WERI-Rb-1 (cell line): ENCODE measurements at regions not wholly inside any gene's neighbourhood (a gene's known extent, or its start where the extent isn't known, plus 50 kb on each side); places are given as distances from the start of the nearest gene placed in this dataset.

ENCODE experiments used
- DNase-seq: peaks from one replicate; pipeline ENCODE4 v3.0.0-alpha.2; 2020
- H3K27ac ChIP-seq: fragments of 250-450 bp; sonication (Bioruptor Pico); 2 replicates; pipeline ENCODE4 v1.5.1; 2020; ENCODE audit warnings: mild to moderate bottlenecking, moderate library complexity
- H3K27me3 ChIP-seq: fragments of 250-450 bp; sonication (Bioruptor Pico); 2 replicates; pipeline ENCODE4 v1.5.1; 2021; ENCODE audit warnings: mild to moderate bottlenecking, low read depth, moderate library complexity; ENCODE audit not compliant: insufficient read depth, severe bottlenecking
- H3K36me3 ChIP-seq: fragments of 250-450 bp; sonication (Bioruptor Pico); 2 replicates; pipeline ENCODE4 v1.5.1; 2020; ENCODE audit warnings: mild to moderate bottlenecking, moderate library complexity
- H3K4me3 ChIP-seq: 2 replicates; pipeline ENCODE4 v1.5.1; 2011; ENCODE audit warnings: low read depth, mild to moderate bottlenecking, control low read depth, low read length
- H3K9me3 ChIP-seq: fragments of 250-450 bp; sonication (Bioruptor Pico); 2 replicates; pipeline ENCODE4 v1.5.1; 2021; ENCODE audit warnings: mild to moderate bottlenecking, moderate library complexity; ENCODE audit not compliant: severe bottlenecking
- TF ChIP-seq, protein P1 (sequence below): IDR thresholded peaks from 2 replicates; pipeline ENCODE4 v1.5.1; 2011; ENCODE audit warnings: low read depth, mild to moderate bottlenecking, control low read depth, inconsistent platforms, low read length

DNA sequence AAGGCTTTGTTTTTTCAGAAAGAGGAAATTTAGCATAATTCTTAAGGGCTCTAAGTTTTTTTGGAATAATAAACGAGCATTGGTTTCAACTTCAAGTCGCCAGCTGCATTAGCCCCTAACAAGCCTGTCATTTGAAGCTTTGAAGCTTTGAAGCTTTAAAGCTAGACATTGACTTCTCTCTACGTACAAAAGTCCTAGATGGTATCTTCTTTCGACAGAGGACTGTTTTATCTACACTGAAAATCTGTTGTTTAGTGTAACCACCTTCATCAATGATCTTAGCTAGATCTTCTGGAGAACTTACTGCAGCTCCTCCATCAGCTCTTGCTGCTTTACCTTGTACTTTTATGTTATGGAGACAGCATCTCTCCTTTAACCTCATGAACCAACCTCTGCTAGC, 79.6 kb upstream of the TMEM72 start:
- no peak for DNase-seq
- Histone ChIP-seq H3K27ac (no peak overlapping the region), H3K4me3 (no peak overlapping the region), H3K9me3 (no peaks in the 10 kb centered on the region), H3K27me3 (peaks cover 76% of the 10 kb centered on the region), H3K36me3 (no peaks in the 10 kb centered on the region)
- TF ChIP-seq, protein P1, sequence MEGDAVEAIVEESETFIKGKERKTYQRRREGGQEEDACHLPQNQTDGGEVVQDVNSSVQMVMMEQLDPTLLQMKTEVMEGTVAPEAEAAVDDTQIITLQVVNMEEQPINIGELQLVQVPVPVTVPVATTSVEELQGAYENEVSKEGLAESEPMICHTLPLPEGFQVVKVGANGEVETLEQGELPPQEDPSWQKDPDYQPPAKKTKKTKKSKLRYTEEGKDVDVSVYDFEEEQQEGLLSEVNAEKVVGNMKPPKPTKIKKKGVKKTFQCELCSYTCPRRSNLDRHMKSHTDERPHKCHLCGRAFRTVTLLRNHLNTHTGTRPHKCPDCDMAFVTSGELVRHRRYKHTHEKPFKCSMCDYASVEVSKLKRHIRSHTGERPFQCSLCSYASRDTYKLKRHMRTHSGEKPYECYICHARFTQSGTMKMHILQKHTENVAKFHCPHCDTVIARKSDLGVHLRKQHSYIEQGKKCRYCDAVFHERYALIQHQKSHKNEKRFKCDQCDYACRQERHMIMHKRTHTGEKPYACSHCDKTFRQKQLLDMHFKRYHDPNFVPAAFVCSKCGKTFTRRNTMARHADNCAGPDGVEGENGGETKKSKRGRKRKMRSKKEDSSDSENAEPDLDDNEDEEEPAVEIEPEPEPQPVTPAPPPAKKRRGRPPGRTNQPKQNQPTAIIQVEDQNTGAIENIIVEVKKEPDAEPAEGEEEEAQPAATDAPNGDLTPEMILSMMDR = no peak

DNA sequence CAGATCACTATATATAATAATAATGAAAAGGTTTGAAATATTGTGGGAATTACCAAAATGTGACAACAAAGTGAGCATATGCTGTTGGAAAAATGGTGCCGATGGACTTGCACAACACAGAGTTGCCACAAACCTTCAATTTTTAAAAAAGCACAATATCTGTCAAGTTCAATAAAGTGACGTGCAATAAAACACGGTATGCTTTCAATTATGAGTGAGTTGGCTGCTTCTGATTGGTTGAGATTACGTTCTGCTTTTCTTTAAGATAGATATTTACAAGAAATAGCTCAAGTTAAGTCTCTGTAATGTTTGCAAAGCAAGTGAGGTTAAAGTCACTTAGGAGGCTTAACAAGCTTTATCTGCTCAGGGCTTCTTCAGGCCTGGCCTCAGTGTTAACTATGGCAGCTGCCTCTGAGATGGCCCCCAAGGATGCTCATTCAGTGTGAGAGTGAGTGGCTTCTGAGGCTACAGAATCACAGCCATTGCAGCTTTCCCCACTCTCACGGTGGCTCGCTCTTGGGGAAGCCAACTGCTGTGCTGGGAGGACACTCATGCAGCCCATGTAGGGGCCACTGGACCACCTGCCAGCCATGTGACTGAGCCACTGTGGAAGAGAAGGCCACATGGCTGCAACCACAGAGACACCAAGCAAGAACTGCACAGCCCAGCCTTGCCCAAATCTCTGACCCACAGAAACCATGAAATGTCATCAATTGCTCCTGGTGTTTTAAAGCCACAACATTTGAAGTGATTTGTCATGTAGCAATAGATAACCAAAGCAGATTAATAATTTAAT, 78.3 kb upstream of the TMEM72 start:
- no peaks in the 10 kb centered on the region for H3K9me3 ChIP-seq
- H3K4me3 ChIP-seq = no peak overlapping the region
- H3K27ac ChIP-seq = no peak overlapping the region
- no peak for DNase-seq
- no peaks in the 10 kb centered on the region for H3K36me3 ChIP-seq
- H3K27me3 ChIP-seq = peaks cover 74% of the 10 kb centered on the region
- TF ChIP-seq, protein P1 = no peak

DNA sequence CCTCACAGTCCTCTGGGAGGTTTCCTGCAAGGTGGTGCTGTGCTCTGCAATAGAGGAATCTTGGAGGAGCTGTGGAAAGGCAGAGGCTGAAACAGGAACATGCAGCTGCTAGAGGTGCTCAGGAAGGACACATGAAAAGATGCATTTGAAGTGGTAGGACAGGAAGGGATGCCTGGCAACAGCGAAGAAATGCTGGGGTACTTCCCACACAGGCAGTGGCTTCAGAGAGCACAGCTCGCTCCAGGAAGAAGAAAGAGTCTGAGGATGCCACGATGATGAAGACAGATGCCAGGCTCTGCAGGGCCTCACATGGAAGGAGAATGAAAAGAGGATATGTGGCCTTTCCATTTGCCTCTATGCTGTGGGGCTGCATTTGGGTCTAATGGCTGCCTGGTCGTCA, 77.0 kb upstream of the TMEM72 start:
- Histone ChIP-seq H3K27me3 (peaks cover 74% of the 10 kb centered on the region), H3K36me3 (no peaks in the 10 kb centered on the region), H3K27ac (no peak overlapping the region), H3K4me3 (no peak overlapping the region), H3K9me3 (no peaks in the 10 kb centered on the region)
- TF ChIP-seq, protein P1 = no peak
- no peak for DNase-seq

DNA sequence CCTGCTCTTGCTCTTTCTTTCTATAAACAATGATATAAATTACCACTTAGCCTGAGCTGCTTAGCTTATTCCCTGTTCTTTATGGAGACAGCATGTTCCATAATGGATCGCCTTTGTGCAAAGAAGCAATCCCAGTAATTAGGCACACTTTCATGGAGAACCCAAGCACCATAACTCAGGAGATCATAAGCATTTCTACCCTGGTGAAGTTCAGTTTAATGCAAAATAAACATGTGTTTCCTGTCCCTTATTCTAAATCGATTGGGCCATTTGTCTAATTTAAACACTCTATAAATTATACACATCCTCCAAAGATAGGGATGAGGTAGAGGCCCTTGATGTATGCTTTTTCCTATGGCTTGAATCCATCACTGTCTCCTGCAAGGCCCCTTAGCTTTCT, 75.8 kb upstream of the TMEM72 start:
- peaks cover 73% of the 10 kb centered on the region for H3K27me3 ChIP-seq
- H3K9me3 ChIP-seq = no peaks in the 10 kb centered on the region
- no peak overlapping the region for H3K27ac ChIP-seq
- no peak for DNase-seq
- no peak overlapping the region for H3K4me3 ChIP-seq
- TF ChIP-seq, protein P1 = no peak
- no peaks in the 10 kb centered on the region for H3K36me3 ChIP-seq

DNA sequence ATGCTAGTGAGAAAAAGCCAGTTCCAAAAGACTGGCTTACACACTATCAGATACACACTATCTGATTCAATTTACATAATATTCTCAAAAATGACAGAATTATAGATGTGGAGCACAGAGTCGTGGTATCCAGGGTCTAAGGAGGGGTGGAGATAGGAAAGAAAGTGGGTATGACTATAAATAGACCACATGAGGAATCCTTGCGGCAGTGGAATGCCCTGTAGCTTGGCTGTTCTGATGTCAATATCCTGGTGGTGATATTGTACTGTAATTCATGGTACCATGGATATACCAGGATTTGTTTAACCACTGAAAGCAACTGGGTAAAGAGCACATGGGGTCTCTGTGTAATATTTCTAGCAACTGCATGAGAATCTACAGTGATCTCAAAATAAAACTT, 67.7 kb upstream of the TMEM72 start:
- Histone ChIP-seq H3K36me3 (no peaks in the 10 kb centered on the region), H3K27me3 (peaks cover 83% of the 10 kb centered on the region), H3K4me3 (no peak overlapping the region), H3K27ac (no peak overlapping the region), H3K9me3 (no peaks in the 10 kb centered on the region)
- TF ChIP-seq, protein P1 = no peak
- no peak for DNase-seq
